ENCODE measurements at regions not wholly inside any gene's neighbourhood (a gene's known extent, or its start where the extent isn't known, plus 50 kb on each side); places are given as distances from the start of the nearest gene placed in this dataset.

DNA sequence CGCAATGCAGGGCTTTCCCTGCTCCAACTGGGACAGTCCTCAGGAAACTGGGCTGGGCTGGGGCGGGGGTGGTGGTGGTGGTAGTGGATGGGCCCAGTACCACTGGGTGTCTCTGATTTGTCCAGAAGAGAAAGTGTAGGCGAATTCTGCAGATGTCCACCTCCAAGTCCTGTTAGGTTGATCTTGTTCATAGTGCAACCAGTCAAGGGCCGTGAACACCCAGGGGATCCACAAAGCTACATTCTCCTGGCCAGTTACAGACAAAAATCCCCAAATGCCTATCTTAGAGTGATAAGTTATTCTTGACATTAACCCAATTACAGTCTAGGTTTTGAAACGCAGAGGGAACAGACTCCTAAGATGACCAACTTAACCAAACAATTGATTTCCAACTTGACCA, 97.5 kb upstream of the SHB start:
- no peak for TF ChIP-seq EZH2 (IDR thresholded peaks at IDR 0.05; ENCODE audit: low read length, unreplicated experiment)
- no peak for TF ChIP-seq CTCF (conservative IDR thresholded peaks at IDR 0.05; ENCODE audit: low read depth, low read length)

Measured in PC-3 (cell line).